CD4-positive, alpha-beta T cell treated with Interleukin-4 for 1 hour (primary cell): ENCODE measurements at regions not wholly inside any gene's neighbourhood (a gene's known extent, or its start where the extent isn't known, plus 50 kb on each side); places are given as distances from the start of the nearest gene placed in this dataset.
"Not testable (repeated sequence)": the region's sequence is repeated elsewhere in the genome, so short reads cannot be mapped to it uniquely, and the experiment has no call there.

ENCODE experiments used
- DNase-seq, 2 donors: peaks; one replicate each; pipeline ENCODE4 v3.0.0-alpha.2; 2020 to 2022

DNA sequence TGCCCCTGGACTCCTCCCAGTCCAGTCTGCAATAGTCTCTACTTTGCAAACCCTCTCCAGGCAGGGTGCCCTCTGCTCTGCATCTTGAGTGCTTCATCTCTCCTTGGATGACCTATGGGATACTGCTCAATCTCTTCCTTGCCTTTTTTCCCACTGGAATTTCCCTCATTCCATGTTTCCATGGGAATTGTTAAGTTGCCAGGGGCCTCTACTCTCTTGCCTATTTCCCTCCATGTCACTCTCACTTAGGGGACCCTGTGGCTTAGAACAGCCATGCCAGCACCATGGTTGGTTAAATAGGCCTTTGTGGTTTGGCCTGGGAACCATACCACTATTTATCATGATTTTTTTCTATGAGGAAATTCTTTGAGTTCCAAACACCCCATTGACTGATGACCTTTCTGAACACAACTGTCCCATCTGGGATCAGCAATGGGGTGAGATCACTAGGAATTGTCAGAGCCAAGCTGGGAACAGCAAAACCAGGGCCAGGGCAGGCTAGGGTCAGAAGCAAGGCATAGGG, 91.4 kb upstream of the RBMS1 start:
- DNase-seq, result no peak

DNA sequence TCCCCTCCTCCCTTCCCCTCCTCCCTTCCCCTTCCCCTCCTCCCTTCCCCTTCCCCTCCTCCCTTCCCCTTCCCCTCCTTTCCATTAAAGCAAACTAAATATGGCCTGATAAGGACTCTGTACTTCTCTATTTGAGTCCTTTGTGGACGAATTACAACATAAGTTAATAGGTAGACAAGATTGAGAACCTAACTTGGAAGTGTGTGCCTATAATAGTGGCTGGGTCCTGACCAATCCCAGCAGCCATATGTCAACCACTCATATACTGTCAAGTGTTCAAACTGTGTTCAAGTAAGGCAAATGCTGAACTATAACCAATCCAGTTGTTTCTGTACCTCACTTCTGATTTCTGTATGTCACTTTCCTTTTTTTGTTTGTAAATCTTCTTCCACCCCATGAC, 97.1 kb upstream of the RBMS1 start:
- no peak for DNase-seq

DNA sequence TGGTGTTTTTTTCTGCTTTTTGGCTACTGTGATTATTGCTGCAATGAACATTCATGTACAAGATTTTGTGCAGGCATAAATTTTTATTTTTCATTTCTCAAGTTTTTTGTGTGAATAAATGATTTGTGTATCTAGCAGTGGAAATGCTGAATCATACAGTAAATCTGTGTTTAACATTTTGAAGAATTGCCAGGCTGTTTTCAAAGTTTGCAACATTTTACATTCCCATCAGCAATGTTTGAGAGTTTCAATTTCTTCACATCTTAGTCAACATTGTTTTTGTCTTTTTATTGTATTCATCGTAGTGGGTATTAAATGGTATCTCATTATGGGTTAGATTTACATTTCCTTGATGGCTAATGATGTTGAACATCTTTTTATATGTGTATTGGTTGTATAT, 98.8 kb upstream of the RBMS1 start:
- DNase-seq, result no peak

DNA sequence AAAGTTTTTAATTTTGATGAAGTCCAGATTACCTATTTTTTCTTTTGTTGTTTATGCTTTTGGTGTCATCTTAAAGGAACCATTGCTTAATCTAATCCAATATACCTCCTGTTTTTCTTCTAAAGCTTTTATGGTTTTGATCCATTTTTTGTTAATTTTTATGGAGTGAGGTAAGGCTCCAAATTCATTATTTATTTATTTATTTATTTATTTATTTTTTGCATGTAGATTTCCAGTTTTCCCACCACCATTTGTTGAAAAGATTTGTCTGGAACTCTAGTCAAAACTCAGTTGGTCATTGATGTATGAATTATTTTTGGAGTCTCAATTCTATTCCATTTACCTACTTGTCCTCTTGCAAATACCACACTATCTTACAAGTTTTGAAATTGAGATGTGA, 99.4 kb upstream of the RBMS1 start:
- DNase-seq, result no peak

DNA sequence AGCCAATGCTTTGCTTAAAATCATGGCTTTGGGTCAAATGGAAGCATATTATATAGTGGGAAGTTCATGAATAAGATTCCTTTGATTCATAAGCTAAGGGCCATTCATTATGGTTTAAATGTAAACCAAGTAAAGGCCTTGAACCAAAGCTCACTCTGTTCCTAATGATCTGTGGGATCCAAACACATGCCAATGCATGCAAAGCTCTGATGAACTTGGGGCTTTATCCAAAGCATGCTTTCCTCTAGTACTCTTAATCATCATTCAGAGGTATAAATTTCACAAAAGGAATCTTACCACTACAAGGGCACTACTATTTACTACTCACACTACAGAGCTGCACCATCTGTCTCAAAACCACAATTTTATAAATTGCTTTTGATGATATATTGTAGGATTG, 102.8 kb upstream of the RBMS1 start:
- DNase-seq, result no peak

DNA sequence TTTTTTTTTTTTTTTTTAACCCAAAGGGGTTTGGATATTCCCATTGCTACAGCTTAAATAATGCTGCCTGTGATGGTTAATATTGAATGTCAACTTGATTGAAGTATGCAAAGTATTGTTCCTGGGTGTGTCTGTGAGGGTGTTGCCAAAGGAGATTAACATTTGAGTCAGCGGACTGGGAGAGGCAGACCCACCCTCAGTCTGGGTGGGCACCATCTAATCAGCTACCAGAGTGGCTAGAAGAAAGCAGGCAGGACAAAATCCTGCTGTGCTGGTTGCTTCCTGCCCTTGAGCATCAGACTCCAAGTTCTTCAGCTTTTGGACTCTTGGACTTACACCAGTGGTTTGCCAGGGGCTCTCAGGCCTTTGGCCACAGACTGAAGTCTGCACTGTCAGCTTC, 106.8 kb upstream of the RBMS1 start:
- DNase-seq, result not testable (repeated sequence)

DNA sequence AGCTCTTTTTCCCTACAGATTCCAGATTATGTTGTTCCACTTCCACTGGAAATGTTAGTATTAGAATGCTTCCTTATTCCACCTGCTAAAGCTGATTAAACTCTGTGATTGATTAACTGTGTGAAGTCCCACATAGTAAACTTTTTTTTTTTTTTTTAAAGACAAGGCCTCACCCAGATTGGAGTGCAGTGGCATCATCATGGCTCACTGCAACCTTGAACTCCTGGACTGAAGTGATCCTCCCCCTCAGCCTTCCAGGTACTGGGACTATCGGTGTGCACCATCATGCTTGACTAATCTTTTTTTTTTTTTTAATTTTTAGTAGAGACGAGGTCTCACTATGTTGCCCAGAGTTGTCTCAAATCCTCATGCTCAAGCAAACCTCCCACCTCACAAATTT, 108.5 kb upstream of the RBMS1 start:
- DNase-seq, result no peak

DNA sequence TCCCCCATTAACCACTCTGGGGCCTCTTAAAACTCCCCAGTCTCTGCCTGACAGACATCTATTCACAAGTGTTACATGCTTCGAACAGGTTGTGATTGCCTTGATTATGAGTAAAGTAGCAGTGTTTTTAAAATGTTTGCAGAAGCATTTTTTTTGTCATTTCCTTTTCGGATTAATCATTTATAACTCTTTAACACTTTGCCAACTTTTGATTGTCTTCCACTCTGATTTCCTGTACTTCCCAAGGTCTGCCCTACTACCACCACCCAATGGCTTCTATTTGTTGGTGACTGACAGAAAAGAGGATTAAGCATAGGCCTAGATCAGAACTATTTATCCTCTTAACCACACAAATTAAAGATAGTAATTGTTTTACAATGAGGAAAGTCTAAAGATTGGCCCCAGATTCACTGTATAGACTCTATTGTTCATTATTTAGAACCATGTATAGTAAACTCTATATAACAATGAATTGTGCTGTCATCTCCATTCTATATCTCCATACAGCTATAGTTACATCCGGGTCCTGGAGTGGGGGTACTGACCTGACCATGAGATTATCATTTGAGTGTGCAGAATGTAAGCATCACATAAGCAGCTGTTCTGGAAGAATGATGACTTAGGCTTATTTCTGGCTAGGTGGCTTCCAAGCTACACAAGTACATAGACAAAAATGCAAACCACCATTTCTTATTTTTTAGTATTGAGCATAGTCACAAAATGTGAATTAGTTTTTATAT, 110.3 kb upstream of the RBMS1 start:
- DNase-seq, result no peak

DNA sequence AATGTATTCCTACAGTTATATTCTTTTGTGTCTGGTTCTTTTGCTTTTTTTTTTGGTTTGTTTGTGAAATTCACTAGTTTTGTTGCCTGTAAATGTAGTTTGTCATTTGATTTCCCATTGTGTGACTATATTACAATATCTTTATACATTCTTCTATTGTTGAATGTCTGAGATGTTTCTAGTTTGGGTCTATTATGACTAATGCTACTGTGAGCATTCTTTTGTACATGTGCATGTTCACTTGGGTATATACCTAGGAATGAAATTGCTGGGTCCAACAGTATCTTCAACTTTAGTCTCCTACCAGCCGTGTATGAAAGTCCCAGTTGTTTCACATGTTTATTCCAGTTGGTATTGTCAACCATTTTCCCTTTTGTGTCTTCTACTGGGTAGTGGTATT, 112.7 kb upstream of the RBMS1 start:
- DNase-seq, result no peak

DNA sequence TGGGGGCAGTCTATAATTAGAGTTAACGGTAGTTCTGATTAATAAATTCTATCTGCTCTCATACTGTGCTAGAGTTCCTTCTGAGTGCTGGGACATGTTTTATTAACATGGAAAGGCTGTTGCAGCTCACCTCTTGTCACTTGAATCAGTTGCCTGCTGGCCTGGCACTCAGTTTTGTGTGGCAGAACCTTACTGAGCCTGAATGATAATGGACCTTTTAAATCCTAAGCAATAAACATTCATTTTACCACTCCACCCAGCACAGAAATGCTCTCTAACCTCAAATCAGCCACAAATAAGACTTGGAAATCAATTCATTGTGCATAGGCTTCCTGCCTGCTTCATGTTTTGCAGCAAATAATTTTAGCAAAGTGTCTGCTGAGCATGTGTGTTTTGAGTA, 115.0 kb upstream of the RBMS1 start:
- no peak for DNase-seq

DNA sequence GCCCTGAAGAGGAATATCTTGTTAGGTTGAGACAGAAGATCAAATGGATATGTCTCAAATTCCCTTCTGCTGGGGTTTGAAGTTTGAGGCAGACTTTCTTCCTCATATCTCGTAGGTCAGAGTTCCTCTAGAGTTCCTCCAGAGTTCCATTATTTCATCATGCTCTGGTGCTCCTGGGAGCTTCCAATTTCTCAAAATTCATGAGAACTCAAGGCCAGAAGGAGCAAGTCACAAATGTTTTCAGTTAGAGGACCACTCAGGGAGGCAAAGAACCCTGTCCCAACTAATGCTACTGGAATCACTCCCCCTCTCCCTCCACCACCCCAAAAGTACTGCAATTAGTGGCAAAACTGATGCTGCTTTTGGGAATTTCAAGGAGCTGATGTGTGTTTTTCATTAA, 115.7 kb upstream of the RBMS1 start:
- no peak for DNase-seq

DNA sequence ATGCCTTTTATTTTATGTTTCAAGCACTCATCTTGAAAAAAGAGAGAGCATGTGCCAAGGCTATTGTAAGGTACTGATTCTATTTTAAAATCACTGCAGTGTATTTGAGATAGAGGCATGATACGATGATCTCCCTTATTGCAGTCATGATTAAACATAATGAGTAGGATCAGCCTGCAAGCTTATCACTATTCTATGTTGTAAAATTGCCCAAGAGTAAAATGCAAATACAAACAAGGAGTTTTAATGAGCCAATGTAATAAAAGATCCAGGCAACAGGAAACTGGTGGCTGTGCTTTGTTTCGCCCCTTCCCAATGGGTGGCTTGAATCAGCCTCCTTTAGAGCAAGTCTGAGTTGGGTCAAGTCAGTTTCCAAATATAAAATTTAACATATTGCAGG, 116.4 kb upstream of the RBMS1 start:
- no peak for DNase-seq

DNA sequence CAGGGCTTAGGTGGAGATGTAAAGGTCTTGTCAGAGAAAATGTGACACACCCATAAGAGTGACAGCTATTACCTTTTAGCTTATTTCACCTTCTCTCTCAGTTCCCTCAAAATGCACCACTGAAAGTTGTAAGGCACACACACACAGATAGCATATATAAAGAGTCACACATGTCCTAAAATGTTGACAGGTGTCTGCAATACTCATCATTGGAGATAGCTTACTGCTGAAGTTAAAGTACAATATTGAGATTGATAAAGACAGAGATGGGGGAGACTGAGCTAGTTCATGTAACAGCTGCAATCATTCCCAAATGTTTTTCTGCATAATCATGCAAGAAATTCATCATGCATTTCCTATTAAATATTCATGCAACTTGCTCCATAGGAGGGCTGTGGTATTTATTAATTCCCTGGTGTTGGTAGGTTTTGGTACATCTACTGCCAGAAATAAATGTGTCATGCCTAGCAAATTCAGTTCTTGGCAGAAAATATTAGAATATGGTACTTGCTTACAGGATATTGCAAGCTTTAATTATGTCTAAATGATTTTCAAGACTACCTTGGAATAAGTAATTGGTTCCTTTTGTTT, 118.8 kb upstream of the RBMS1 start:
- DNase-seq, result no peak

DNA sequence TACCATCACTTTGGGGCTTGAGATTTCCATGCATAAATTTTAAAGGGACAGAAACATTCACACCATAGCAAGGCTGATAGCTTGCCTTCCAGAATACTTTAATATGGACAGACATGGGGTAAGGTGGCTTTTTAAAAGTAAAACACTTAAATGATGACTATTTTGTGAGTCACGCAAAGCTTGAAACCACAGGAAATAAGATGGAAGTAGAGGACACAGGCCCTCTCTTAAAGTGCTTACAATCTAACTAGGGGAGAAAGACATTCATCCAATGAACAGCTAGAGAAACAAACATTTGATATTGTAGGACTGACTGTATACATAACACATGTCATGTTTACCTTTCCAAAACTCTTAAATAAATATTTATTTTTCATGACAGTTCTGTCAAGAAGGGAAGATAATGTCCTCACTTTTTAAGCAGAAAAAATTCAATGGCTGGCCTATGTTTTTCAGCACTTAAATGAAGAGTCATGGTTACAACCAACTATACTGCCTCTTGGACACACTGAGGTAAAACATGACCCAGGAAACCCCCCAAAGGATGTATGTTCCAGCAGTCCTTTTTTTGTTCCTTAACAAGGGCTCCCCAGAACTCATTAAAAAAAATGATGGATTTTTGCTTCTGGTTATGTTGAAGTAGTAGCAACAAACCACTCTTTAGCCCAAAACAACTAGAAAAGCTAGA, 120.0 kb upstream of the RBMS1 start:
- DNase-seq, result no peak

DNA sequence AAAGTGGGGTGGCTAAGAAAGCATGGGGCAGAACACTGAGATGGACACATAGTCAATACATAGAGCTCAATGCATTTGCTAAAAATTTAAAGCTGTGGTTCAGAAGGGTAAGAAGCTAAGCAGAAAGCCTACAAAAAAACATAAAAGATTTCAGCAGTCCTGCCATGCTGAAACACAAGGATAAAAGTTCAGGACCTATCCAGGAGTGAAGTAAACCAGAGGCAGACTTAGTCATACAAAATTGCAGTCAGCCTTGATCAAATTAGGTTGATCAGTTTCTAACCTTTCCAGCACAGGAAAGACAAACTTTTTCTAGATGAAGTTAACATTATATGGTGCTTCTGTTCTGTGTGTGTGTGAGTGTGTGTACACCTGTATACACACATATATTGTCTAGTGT, 120.8 kb upstream of the RBMS1 start:
- DNase-seq, result no peak

DNA sequence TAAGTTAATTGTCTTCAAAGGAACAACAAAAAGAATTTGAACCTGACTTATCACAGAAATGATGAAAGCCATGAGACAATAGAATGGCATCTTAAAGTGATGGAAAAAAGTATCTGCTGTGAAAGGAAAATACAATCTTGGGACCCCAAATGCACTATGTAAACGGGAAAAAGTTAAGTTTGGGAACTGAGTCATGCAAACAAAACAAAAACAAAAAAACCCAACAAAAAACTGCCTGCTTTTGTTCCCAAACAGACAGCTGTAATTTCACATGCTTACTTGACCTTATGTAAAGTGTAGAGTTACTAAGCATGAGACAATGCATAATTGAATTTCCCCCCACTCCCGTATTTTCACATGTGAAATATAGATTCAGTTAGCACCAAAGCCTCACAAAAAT, 122.1 kb upstream of the RBMS1 start:
- no peak for DNase-seq

DNA sequence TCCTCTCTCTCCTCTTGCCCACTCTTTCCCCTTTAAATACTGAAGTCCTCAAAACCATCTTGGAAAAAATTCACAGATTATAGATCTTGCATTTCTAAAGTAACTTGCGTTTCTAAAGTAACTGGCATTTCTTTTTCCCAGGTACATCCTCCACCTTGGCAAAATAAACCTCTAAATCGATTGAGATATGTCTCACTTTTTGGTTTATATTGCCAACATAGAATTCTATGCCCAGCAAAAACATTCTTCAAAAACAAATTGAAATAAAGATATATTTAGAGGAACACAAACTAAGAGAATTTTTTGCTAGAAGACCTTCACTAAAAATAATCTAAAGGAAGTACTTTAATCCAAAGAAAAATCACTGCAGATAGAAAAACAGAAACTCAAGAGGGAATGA, 122.5 kb upstream of the RBMS1 start:
- no peak for DNase-seq

DNA sequence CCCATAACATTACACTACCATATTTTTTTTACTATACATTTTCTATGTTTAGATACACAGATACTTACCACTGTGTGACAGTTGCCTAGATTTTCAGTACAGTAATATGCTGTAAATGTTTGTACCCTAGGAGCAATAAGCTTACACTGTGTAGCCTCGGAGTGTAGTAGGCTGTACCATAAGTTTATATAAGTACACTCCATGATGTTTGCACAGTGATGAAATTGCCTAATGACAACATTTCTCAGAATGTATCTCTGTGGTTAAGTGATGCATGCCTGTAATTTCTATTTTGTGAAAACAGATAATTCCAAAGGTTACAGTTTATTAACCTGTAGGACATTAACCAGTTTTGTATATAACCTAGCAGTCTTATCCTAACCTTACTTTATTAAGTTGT, 128.1 kb upstream of the RBMS1 start:
- no peak for DNase-seq

DNA sequence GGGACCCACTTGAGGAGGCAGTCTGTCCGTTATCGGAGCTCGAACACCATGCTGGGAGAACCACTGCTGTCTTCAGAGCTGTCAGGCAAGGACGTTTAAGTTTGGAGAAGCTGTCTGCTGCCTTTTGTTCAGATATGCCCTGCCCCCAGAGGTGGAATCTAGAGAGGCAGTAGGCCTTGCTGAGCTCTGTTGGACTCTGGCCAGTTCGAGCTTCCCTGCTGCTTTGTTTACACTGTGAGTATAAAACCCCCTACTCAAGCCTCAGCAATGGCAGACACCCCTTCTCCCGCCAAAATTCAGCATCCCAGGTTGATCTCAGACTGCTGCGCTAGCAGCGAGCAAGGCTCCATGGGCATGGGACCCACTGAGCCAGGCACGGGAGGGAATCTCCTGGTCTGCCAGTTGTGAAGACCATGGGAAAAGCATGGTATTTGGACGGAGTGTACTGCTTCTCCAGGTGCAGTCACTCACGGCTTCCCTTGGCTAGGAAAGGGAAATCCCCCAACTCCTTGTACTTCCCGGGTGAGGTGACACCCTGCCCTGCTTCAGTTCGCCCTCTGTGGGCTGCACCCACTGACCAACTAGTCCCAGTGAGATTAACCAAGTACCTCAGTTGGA, 134.5 kb upstream of the RBMS1 start:
- DNase-seq, result not testable (repeated sequence)

DNA sequence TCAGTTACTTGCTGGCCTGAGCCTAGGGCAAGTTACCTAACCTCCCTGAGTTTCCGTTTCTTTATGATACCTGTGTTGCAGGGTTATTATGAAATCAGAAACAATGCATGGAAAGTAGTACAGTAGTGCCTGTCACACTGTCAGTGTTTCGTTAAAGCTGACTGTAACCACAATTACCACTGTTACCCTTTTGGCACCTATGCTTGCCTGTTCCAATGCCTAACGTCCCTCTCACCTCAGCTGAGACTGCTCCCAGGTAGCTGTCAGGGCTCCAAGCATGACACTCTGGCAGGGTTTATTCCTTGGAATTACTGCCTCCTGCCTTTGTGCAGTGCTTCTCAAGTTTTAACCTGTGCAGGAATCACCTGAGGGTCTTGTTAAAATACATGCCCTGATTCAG, 135.2 kb upstream of the RBMS1 start:
- DNase-seq, result no peak

DNA sequence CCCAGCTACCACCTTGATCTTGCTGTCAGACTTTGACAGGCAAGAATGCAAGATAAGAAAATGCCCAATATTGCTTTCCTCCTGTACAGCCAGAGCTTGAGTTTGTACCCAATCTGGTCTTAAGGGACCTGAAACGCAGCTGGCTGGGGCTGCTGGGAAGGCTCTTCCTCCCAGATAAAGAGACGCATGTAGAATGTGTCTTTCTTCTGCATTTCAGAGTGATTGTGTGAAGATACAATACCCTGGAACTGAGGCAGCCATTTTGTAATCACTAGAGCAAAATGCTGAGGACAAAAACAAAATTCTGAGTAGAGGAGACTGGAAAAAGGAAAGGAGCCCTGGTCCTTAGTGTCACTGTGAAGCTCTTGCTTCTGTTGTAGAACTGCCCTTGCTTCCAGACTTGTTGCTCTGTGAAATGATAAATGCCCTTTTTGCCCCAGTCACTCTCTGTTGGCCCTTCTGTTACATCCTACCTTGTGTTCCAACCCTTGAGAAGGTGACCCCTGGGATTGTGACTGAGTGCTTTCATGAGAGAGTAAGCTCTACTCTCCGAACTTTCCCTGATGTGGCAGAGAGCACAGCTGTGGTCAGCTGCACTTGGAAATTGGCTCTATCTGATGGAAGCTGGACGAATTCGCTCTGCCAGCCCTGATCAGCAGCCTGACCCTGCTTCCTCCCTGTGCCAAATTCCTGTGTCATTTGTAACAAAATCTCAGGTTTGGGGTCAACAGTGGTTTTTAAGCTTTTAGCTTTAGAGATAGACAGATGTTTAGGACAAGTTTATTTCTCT, 137.4 kb upstream of the RBMS1 start:
- no peak for DNase-seq

DNA sequence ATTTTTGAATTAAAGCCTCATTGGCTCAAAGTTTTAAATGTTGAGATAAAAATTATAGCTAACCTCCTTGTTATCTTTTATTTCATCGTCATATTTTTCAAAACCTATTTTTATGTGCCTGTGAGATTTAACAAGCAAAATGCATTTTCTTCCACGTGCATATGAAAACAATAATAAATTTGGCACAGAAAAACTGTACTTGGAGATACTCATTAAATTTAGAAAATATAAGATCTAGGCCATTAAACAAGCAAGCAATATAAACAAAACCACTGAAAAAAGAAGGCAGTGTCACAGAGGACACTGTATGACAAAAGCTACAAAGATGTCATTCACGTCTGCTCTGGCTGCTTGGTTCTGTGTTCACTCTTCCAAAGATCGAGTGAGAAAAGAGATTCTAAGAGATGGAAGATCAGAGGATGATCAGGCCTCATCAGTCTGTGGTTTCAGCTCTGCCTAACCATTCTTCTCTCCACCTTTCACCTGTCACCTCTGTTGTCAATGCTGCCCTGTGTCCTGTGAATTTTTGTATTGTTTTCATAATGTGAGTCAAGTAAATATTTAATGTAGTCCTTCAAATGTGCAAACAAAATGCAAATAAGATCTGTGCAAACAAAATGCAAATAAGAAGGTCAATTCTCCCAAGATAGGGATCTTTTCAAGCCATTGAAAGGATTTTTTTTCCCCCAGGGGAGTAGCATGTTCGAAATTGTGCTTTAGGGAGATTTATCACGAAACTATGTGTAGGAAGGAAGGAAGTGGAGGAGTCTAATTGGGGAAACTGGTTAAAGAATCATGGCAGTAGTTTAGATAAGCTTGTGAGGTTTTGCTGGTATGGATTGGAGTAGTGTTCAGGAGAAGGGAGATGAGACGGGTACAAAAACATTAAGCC, 138.7 kb upstream of the RBMS1 start:
- DNase-seq, result no peak
